ENCODE measurements at regions not wholly inside any gene's neighbourhood (a gene's known extent, or its start where the extent isn't known, plus 50 kb on each side); places are given as distances from the start of the nearest gene placed in this dataset.

GRCh38 chr6:225121-225721, 67.1 kb upstream of the DUSP22 start:
- no peak for TF ChIP-seq CTCF (IDR thresholded peaks at IDR 0.05)

GRCh38 chr6:225907-226306, 66.4 kb upstream of the DUSP22 start:
- no peak for TF ChIP-seq CTCF (IDR thresholded peaks at IDR 0.05)

GRCh38 chr6:226516-227073, 65.7 kb upstream of the DUSP22 start:
- TF ChIP-seq CTCF (IDR thresholded peaks at IDR 0.05): no peak

- TF ChIP-seq CTCF (IDR thresholded peaks at IDR 0.05): no peak
Observed at GRCh38 chr6:227074-227782, 65.1 kb upstream of the DUSP22 start.

GRCh38 chr6:227812-228338, 64.4 kb upstream of the DUSP22 start:
- TF ChIP-seq CTCF (IDR thresholded peaks at IDR 0.05): no peak

- TF ChIP-seq CTCF (IDR thresholded peaks at IDR 0.05): no peak
Observed at GRCh38 chr6:228881-229651, 63.2 kb upstream of the DUSP22 start.

- TF ChIP-seq CTCF (IDR thresholded peaks at IDR 0.05): no peak
Observed at GRCh38 chr6:231779-232178, 60.5 kb upstream of the DUSP22 start.
